ENCODE measurements at regions not wholly inside any gene's neighbourhood (a gene's known extent, or its start where the extent isn't known, plus 50 kb on each side); places are given as distances from the start of the nearest gene placed in this dataset.

DNA sequence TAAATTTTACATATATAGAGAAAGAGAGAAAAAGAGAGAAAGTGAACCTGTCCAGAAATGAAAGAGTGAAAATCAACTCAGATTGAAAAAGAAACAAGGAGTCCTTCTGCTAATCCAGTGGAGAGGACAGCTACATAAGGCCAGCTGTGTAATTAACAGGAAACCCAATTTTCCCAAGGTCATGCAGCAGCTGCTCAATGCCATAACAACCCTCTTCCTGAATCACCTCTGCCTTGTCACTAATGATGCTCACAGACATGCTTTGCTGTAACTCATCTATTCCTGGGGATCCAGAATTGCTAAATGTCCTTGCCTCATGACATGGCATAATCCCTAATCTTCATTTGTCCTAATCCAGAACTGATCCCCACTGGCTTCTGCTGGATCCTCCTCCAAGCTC is 288.6 kb downstream of the NEBL start (continued):
- TF ChIP-seq, protein P1, sequence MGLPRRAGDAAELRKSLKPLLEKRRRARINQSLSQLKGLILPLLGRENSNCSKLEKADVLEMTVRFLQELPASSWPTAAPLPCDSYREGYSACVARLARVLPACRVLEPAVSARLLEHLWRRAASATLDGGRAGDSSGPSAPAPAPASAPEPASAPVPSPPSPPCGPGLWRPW (IDR thresholded peaks at IDR 0.05), result no peak
- TF ChIP-seq TFCP2L1 (CRISPR knock-in tag; IDR thresholded peaks at IDR 0.05) (no peak), HOXB5 (CRISPR knock-in tag; IDR thresholded peaks at IDR 0.05) (no peak)

GRCh38 chr10:20606985-20607384 is 290.1 kb downstream of the NEBL start:
- ATAC-seq, result no peak
- no peak for DNase-seq (ENCODE audit: low read depth in 1 of 2, low spot score in 1 of 2)
- TF ChIP-seq ZC3H11A (IDR thresholded peaks at IDR 0.05) (no peak), RARB (CRISPR knock-in tag; IDR thresholded peaks at IDR 0.05) (no peak), CHD4 (IDR thresholded peaks at IDR 0.05; ENCODE audit: borderline replicate concordance) (no peak), SMC3 (IDR thresholded peaks at IDR 0.05) (no peak), BHLHE40 (IDR thresholded peaks at IDR 0.05; ENCODE audit: low read depth, low read length) (no peak), RAD21 (conservative IDR thresholded peaks at IDR 0.05 in 1 of 2, IDR thresholded peaks at IDR 0.05 in 1 of 2) (no peak), MAFK (IDR thresholded peaks at IDR 0.05; ENCODE audit: partially characterized antibody) (no peak), FOXS1 (CRISPR knock-in tag; IDR thresholded peaks at IDR 0.05) (no peak), ESRRA (IDR thresholded peaks at IDR 0.05; ENCODE audit: borderline replicate concordance, low read length) (no peak), CEBPB (IDR thresholded peaks at IDR 0.05) (no peak), RCOR1 (IDR thresholded peaks at IDR 0.05; ENCODE audit: low read depth, low read length) (no peak), CHD2 (IDR thresholded peaks at IDR 0.05; ENCODE audit: low read length, partially characterized antibody) (no peak), TFCP2L1 (CRISPR knock-in tag; IDR thresholded peaks at IDR 0.05) (no peak), RNF2 (IDR thresholded peaks at IDR 0.05; ENCODE audit: borderline replicate concordance, low read depth) (no peak), FOSL2 (IDR thresholded peaks at IDR 0.05) (no peak), FOSL2 (CRISPR knock-in tag; IDR thresholded peaks at IDR 0.05) (no peak), ATOH8 (CRISPR knock-in tag; IDR thresholded peaks at IDR 0.05; ENCODE audit: low read depth) (no peak)
- TF ChIP-seq, protein P1 (IDR thresholded peaks at IDR 0.05), result no peak
- TF ChIP-seq, protein P2, sequence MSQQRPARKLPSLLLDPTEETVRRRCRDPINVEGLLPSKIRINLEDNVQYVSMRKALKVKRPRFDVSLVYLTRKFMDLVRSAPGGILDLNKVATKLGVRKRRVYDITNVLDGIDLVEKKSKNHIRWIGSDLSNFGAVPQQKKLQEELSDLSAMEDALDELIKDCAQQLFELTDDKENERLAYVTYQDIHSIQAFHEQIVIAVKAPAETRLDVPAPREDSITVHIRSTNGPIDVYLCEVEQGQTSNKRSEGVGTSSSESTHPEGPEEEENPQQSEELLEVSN (IDR thresholded peaks at IDR 0.05; ENCODE audit: borderline replicate concordance, low read depth), result no peak
- POLR2A ChIA-PET, result no interaction called here
- no peaks in the 10 kb centered on the region for H3K9me3 ChIP-seq
- no peak overlapping the region for H3K4me3 ChIP-seq
- CTCF ChIA-PET, result interaction anchor here (1.1 kb wide), 1 partner anchor 18 kb away, joined by 3 read pairs; no protein-coding TSS in a partner anchor
- no peak overlapping the region for H3K4me2 ChIP-seq
- H3K27ac ChIP-seq, result no peak overlapping the region
- no peak for FAIRE-seq
- WGBS (ENCODE audit: missing lambda C conversion rate), result 49% methylated on average over 5 of the region's 5 CpGs
- no peaks in the 10 kb centered on the region for H3K4me1 ChIP-seq

- H3K9me3 ChIP-seq, result no peaks in the 10 kb centered on the region
- no peak for ATAC-seq
- WGBS (ENCODE audit: missing lambda C conversion rate), result 91% methylated on average over 1 of the region's 1 CpG
- ChIA-PET POLR2A (no interaction called here), CTCF (no interaction called here)
- H3K4me1 ChIP-seq, result peaks cover 3% of the 10 kb centered on the region; the same call in 2 of the 3 replicates
- no peak for FAIRE-seq
- no peak for DNase-seq (ENCODE audit: low read depth in 1 of 2, low spot score in 1 of 2)
- H3K4me2 ChIP-seq, result no peak overlapping the region
- H3K4me3 ChIP-seq, result no peak overlapping the region
- TF ChIP-seq JUN (IDR thresholded peaks at IDR 0.05) (no peak), HOXA7 (CRISPR knock-in tag; IDR thresholded peaks at IDR 0.05) (no peak), CHD4 (IDR thresholded peaks at IDR 0.05; ENCODE audit: borderline replicate concordance) (no peak), NR3C1 (IDR thresholded peaks at IDR 0.05) (no peak), RFX5 (IDR thresholded peaks at IDR 0.05) (no peak), MYC (IDR thresholded peaks at IDR 0.05; ENCODE audit: borderline replicate concordance, low read length) (no peak), CTCF (IDR thresholded peaks at IDR 0.05) (no peak), TFCP2L1 (CRISPR knock-in tag; IDR thresholded peaks at IDR 0.05) (no peak), ESRRA (IDR thresholded peaks at IDR 0.05; ENCODE audit: borderline replicate concordance, low read length) (no peak), CBX8 (IDR thresholded peaks at IDR 0.05) (no peak), SMC3 (IDR thresholded peaks at IDR 0.05) (no peak), CBX2 (IDR thresholded peaks at IDR 0.05; ENCODE audit: borderline replicate concordance, low read depth) (no peak), RCOR1 (IDR thresholded peaks at IDR 0.05; ENCODE audit: low read depth, low read length) (no peak), FOSL2 (IDR thresholded peaks at IDR 0.05) (no peak), FOSL2 (CRISPR knock-in tag; IDR thresholded peaks at IDR 0.05) (no peak), MAZ (IDR thresholded peaks at IDR 0.05; ENCODE audit: borderline replicate concordance, low read depth, low read length) (no peak), ZFP36 (IDR thresholded peaks at IDR 0.05; ENCODE audit: borderline replicate concordance, partially characterized antibody) (no peak), ELK1 (IDR thresholded peaks at IDR 0.05; ENCODE audit: low read depth, low read length) (no peak)
- no peak overlapping the region for H3K27ac ChIP-seq
These were observed 295.1 kb downstream of the NEBL start for GRCh38 chr10:20601941-20602461.

All from A549 (cell line).